ENCODE measurements at regions not wholly inside any gene's neighbourhood (a gene's known extent, or its start where the extent isn't known, plus 50 kb on each side); places are given as distances from the start of the nearest gene placed in this dataset.

DNA sequence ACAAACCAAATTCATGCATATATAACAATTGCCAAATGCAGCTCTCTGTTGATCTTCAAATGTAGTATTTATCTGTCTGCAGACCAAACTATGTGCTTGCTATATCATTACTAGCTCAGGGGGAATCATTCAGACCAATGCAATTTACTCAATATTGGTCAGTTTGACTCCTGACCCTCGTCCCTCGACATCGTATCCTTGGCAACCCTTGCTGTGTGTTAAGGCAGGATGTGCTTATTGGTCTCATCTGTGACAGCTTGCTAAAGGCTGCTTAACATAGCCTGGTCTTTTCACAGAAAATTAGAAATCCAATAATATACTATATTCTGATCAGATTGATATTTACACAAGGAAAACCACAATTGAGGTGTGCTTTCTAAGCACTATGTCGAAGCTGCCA is 747.1 kb downstream of the GALR1 start:
- no peak for TF ChIP-seq POLR2A (IDR thresholded peaks at IDR 0.05; ENCODE audit: low read length)
- no peak for TF ChIP-seq GATA1 (IDR thresholded peaks at IDR 0.05; ENCODE audit: low read depth, low read length)

Measured in erythroblast (primary cell).